GM12878 (cell line): ENCODE measurements at regions not wholly inside any gene's neighbourhood (a gene's known extent, or its start where the extent isn't known, plus 50 kb on each side); places are given as distances from the start of the nearest gene placed in this dataset.

Experiments
- ATAC-seq: fragments of 200-7000 bp; cut with Tn5 transposase; 3 replicates; pipeline ENCODE4 v1.9.1; 2020; ENCODE audit warnings: mild to moderate bottlenecking, moderate library complexity
- BruUV-seq: library from RNA; stranded (reverse); fragments of 400-500 nt; replicated peaks from 2 replicates; lab custom pipeline; 2021; lab: Mats Ljungman, UMichigan
- CTCF ChIA-PET: fragments of 300-600 bp; sonication (Branson Sonifier 250); formaldehyde crosslinking; extraction: SDS; loops from one replicate; lab custom pipeline; 2021; ENCODE audit warnings: inconsistent platforms; lab: Yijun Ruan, JAX
- POLR2A ChIA-PET: fragments of 350-600 bp; formaldehyde crosslinking; extraction: SDS; loops from one replicate; lab custom pipeline; 2021; ENCODE audit warnings: inconsistent platforms; lab: Charles Lee
- RAD21 ChIA-PET: fragments of 300-600 bp; sonication (Branson Sonifier 250); formaldehyde crosslinking; loops from one replicate; lab custom pipeline; 2023; ENCODE audit warnings: antibody characterized with exemption; ENCODE audit not compliant: unreplicated experiment; lab: Charles Lee
- SMC1A ChIA-PET: fragments of 300-600 bp; sonication (Branson Sonifier 250); formaldehyde crosslinking; loops from one replicate; lab custom pipeline; 2023; ENCODE audit not compliant: unreplicated experiment, uncharacterized antibody; lab: Charles Lee
- DNase-seq: peaks from one replicate; pipeline ENCODE4 v3.0.0-alpha.2; 2011; ENCODE audit warnings: low read depth, low spot score
- FAIRE-seq: peaks from 3 replicates; lab custom pipeline; 2011; peaks lifted over from hg19 to GRCh38; lab: Jason Lieb, UNC
- H2AFZ ChIP-seq: 2 replicates; pipeline ENCODE4 v1.6.0; 2011; ENCODE audit warnings: low read depth, low read length, control low read depth; ENCODE audit not compliant: control insufficient read depth
- H3K27ac ChIP-seq: 2 replicates; pipeline ENCODE4 v1.5.1; 2011; ENCODE audit warnings: control low read depth; ENCODE audit not compliant: control insufficient read depth, insufficient read depth
- H3K27me3 ChIP-seq, 2 experiments: replicated peaks in 1 of 2; 2 replicates each; pipeline versions ENCODE4 v1.6.0 to v1.6.1; 2011; ENCODE audit warnings: low read length in 1 of 2; ENCODE audit not compliant: control insufficient read depth in 2 of 2, insufficient read depth in 2 of 2
- H3K36me3 ChIP-seq, 2 experiments: 2 replicates each; pipeline ENCODE4 v1.5.1; 2011; ENCODE audit warnings: low read length in 1 of 2; ENCODE audit not compliant: control insufficient read depth in 2 of 2, insufficient read depth in 2 of 2
- H3K4me1 ChIP-seq: 2 replicates; pipeline ENCODE4 v1.6.1; 2011; ENCODE audit warnings: mild to moderate bottlenecking, low read length, moderate library complexity, mixed read lengths; ENCODE audit not compliant: control insufficient read depth, insufficient read depth
- H3K4me2 ChIP-seq: 2 replicates; pipeline ENCODE4 v1.6.0; 2011; ENCODE audit warnings: control low read depth; ENCODE audit not compliant: control insufficient read depth, insufficient read depth
- H3K4me3 ChIP-seq: fragments of 200-600 bp; sonication (generic); 2 replicates; pipeline ENCODE4 v1.5.1; 2016
- H3K79me2 ChIP-seq: 2 replicates; pipeline ENCODE4 v1.6.0; 2011; ENCODE audit warnings: low read length; ENCODE audit not compliant: control insufficient read depth, insufficient read depth
- H3K9ac ChIP-seq: 2 replicates; pipeline ENCODE4 v1.8.0; 2011; ENCODE audit warnings: low read length, control low read depth, mixed read lengths; ENCODE audit not compliant: control insufficient read depth, insufficient read depth
- H3K9me3 ChIP-seq: replicated peaks from 3 replicates; pipeline ENCODE4 v1.5.1; 2011; ENCODE audit warnings: mild to moderate bottlenecking, low read length; ENCODE audit not compliant: control insufficient read depth, insufficient read depth
- H4K20me1 ChIP-seq: 2 replicates; pipeline ENCODE4 v1.6.0; 2011; ENCODE audit not compliant: control insufficient read depth, insufficient read depth
- CREB1 ChIP-seq: IDR thresholded peaks from 2 replicates; pipeline ENCODE4 v1.6.1; 2012; ENCODE audit warnings: low read depth, mild to moderate bottlenecking, inconsistent platforms
- CTCF ChIP-seq, 3 experiments: IDR thresholded peaks in 2 of 3; conservative IDR thresholded peaks in 1 of 3; 2 replicates each; pipeline ENCODE4 v1.5.1; 2011; ENCODE audit warnings: low read depth in 3 of 3, low read length in 3 of 3, mild to moderate bottlenecking in 3 of 3, control low read depth in 2 of 3, moderate library complexity in 2 of 3, inconsistent platforms in 1 of 3, mixed read lengths in 1 of 3; ENCODE audit not compliant: control insufficient read depth in 2 of 3, insufficient read depth in 1 of 3; ENCODE audit errors: extremely low read depth in 1 of 3
- EZH2 ChIP-seq: IDR thresholded peaks from 2 replicates; pipeline ENCODE4 v1.6.1; 2012; ENCODE audit warnings: low read depth, mild to moderate bottlenecking, control low read depth, inconsistent platforms, low read length, borderline replicate concordance; ENCODE audit not compliant: control insufficient read depth
- KDM1A ChIP-seq: fragments of 200-600 bp; sonication (generic); IDR thresholded peaks from 2 replicates; pipeline ENCODE4 v1.6.1; 2016; ENCODE audit warnings: borderline replicate concordance
- MYB ChIP-seq: fragments of 150-350 bp; IDR thresholded peaks from 2 replicates; pipeline ENCODE4 v1.6.1; 2014; ENCODE audit warnings: mild to moderate bottlenecking, low read depth, low read length, borderline replicate concordance
- NFYA ChIP-seq: IDR thresholded peaks from 2 replicates; pipeline ENCODE4 v1.6.1; 2011; ENCODE audit warnings: low read depth, mild to moderate bottlenecking, low read length, improper control_type of control experiment, borderline replicate concordance
- NKRF ChIP-seq: fragments of 450-650 bp; conservative IDR thresholded peaks from 2 replicates; pipeline ENCODE4 v1.6.1; 2017; ENCODE audit warnings: mild to moderate bottlenecking, moderate library complexity
- POLR2AphosphoS2 ChIP-seq: IDR thresholded peaks from 2 replicates; pipeline ENCODE4 v1.6.1; 2011; ENCODE audit warnings: low read depth, mild to moderate bottlenecking, low read length, improper control_type of control experiment, moderate library complexity
- RELB ChIP-seq: fragments of 450-650 bp; IDR thresholded peaks from 2 replicates; pipeline ENCODE4 v1.6.1; 2017; ENCODE audit warnings: low read depth, mild to moderate bottlenecking, moderate library complexity
- SUPT20H ChIP-seq: IDR thresholded peaks from 2 replicates; pipeline ENCODE4 v1.6.1; 2011; ENCODE audit warnings: low read depth, mild to moderate bottlenecking, low read length, moderate library complexity, borderline replicate concordance; ENCODE audit not compliant: control insufficient read depth
- TBL1XR1 ChIP-seq: IDR thresholded peaks from 2 replicates; pipeline ENCODE4 v1.6.1; 2012; ENCODE audit warnings: low read depth, low read length, improper control_type of control experiment
- ZNF24 ChIP-seq: fragments of 450-650 bp; IDR thresholded peaks from 2 replicates; pipeline ENCODE4 v1.6.1; 2017; ENCODE audit warnings: antibody characterized with exemption, mild to moderate bottlenecking
- WGBS: methylation state at CpG from one replicate; pipeline ENCODE4 v1.1.6; 2016; ENCODE audit warnings: low lambda C conversion rate; ENCODE audit not compliant: insufficient replicate concordance, insufficient coverage; ENCODE audit errors: missing lambda C conversion rate; 5-methylcytosine and 5-hydroxymethylcytosine counted together
- in situ Hi-C: fragments of 300-500 bp; cut with MboI; formaldehyde crosslinking; loops from 9 replicates; pipeline ENCODE4 v1.14.3; 2018; ENCODE audit warnings: mixed read lengths
- intact Hi-C: fragments of 100-400 bp; cut with micrococcal nuclease; formaldehyde crosslinking; loops from one replicate; pipeline ENCODE4 v1.14.2; 2022; ENCODE audit not compliant: unreplicated experiment
- TF ChIP-seq, protein P1 (sequence below): fragments of 150-350 bp; IDR thresholded peaks from 2 replicates; pipeline ENCODE4 v1.6.1; 2014; ENCODE audit warnings: mild to moderate bottlenecking, low read depth, low read length
- TF ChIP-seq, protein P2 (sequence below): fragments of 450-650 bp; formaldehyde crosslinking; IDR thresholded peaks from 2 replicates; pipeline ENCODE4 v1.4.0; 2022; ENCODE audit warnings: mild to moderate bottlenecking, moderate library complexity

DNA sequence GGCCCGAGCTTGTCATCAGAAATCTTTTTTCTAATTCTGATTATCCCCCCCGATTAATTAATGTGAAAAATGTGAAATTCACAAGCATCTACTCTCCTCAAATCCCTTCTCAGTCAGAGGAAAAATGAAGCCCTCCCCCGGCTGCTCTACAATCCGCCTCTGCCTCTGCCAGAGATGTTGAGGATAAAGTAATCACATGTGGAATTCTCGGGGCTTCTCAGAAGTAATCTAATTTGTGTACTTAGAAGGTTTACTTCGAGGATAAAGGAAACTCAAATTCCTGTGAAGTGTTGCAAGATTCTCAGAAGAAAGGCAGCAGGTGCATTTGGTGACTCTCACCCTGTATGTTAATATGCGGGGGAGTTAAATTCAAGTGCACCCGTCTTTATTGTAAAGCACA, 726.1 kb upstream of the ADAMTS16 start:
- SMC1A ChIA-PET: no interaction called here
- no peak overlapping the region for H3K9ac ChIP-seq
- intact Hi-C loops (no loop called here), in situ Hi-C loops (no loop called here)
- DNase-seq (no peak), ATAC-seq (no peak), FAIRE-seq (no peak)
- WGBS: 50% methylated on average over 8 of the region's 8 CpGs
- H3K27me3 ChIP-seq: no peaks in the 10 kb centered on the region
- no TSS peak for BruUV-seq
- POLR2A ChIA-PET: no interaction called here
- H3K27ac ChIP-seq: no peak overlapping the region
- no peaks in the 10 kb centered on the region for H4K20me1 ChIP-seq
- H3K9me3 ChIP-seq: no peaks in the 10 kb centered on the region; the same call in 2 of the 3 replicates
- no peak overlapping the region for H2AFZ ChIP-seq
- H3K79me2 ChIP-seq: no peaks in the 10 kb centered on the region
- RAD21 ChIA-PET: no interaction called here
- H3K4me3 ChIP-seq: no peak overlapping the region
- no peak overlapping the region for H3K4me2 ChIP-seq
- CTCF ChIA-PET: no interaction called here
- no peaks in the 10 kb centered on the region for H3K4me1 ChIP-seq
- no peaks in the 10 kb centered on the region for H3K36me3 ChIP-seq
- no peak for TF ChIP-seq NKRF
- TF ChIP-seq KDM1A: no peak
- TF ChIP-seq, protein P1, sequence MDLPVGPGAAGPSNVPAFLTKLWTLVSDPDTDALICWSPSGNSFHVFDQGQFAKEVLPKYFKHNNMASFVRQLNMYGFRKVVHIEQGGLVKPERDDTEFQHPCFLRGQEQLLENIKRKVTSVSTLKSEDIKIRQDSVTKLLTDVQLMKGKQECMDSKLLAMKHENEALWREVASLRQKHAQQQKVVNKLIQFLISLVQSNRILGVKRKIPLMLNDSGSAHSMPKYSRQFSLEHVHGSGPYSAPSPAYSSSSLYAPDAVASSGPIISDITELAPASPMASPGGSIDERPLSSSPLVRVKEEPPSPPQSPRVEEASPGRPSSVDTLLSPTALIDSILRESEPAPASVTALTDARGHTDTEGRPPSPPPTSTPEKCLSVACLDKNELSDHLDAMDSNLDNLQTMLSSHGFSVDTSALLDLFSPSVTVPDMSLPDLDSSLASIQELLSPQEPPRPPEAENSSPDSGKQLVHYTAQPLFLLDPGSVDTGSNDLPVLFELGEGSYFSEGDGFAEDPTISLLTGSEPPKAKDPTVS: no peak
- TF ChIP-seq POLR2AphosphoS2: no peak
- TF ChIP-seq NFYA: no peak
- no peak for TF ChIP-seq EZH2
- no peak for TF ChIP-seq MYB
- TF ChIP-seq ZNF24: no peak
- TF ChIP-seq CTCF (IDR thresholded peaks at IDR 0.05 in 2 of 3, conservative IDR thresholded peaks at IDR 0.05 in 1 of 3; ENCODE audit: control insufficient read depth in 2 of 3, extremely low read depth in 1 of 3, insufficient read depth in 1 of 3, low read depth in 3 of 3, low read length in 3 of 3): no peak
- no peak for TF ChIP-seq CREB1
- TF ChIP-seq, protein P2, sequence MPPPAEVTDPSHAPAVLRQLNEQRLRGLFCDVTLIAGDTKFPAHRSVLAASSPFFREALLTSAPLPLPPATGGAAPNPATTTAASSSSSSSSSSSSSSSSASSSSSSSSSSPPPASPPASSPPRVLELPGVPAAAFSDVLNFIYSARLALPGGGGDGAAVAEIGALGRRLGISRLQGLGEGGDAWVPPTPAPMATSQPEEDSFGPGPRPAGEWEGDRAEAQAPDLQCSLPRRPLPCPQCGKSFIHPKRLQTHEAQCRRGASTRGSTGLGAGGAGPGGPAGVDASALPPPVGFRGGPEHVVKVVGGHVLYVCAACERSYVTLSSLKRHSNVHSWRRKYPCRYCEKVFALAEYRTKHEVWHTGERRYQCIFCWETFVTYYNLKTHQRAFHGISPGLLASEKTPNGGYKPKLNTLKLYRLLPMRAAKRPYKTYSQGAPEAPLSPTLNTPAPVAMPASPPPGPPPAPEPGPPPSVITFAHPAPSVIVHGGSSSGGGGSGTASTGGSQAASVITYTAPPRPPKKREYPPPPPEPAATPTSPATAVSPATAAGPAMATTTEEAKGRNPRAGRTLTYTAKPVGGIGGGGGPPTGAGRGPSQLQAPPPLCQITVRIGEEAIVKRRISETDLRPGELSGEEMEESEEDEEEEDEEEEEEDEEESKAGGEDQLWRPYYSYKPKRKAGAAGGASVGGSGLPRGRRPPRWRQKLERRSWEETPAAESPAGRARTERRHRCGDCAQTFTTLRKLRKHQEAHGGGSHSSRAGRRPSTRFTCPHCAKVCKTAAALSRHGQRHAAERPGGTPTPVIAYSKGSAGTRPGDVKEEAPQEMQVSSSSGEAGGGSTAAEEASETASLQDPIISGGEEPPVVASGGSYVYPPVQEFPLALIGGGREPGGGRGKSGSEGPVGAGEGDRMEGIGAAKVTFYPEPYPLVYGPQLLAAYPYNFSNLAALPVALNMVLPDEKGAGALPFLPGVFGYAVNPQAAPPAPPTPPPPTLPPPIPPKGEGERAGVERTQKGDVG (CRISPR knock-in tag): no peak
- no peak for TF ChIP-seq TBL1XR1
- no peak for TF ChIP-seq SUPT20H
- no peak for TF ChIP-seq RELB
